ENCODE measurements at regions not wholly inside any gene's neighbourhood (a gene's known extent, or its start where the extent isn't known, plus 50 kb on each side); places are given as distances from the start of the nearest gene placed in this dataset.
A peak's percentile ranks its signal among the peaks of the same experiment; 100 is the strongest.

DNA sequence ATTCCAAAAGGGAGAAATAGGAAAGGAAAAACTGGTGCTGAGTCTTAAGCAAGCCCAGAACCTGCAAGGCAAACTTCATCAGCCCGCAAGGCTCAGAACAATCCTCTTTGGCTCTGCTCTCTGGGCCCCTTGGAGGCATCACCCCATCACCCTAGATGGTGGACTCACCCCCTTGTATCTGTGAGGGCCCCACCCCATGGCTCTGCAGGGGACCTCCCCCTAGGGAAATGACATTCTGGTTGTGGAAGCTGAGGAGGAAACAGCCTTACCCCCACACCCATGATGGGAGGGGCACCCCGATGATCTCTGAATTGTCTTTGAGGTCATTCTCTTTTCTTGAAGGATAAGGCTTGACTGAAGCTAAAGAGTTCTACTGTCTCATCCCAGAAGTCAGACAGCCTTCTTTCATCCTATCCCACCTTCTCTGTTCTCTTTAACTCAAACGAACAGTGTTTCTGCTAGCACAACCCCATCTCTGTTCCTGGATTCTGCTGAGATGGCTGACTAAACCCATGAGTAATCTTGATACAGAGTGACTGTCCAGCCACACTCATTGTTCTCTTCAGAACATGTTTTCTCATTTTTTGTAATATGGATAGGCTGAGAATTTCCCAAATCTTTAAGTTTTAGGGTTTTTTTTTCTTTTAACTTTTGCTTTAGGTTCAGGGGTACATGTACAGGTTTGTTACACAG lies 492.1 kb upstream of the MYT1L start:
- peak in 1 of 2 donors; percentile 10 for DNase-seq (ENCODE audit: low spot score in 2 of 2)
- TF ChIP-seq, protein P1, sequence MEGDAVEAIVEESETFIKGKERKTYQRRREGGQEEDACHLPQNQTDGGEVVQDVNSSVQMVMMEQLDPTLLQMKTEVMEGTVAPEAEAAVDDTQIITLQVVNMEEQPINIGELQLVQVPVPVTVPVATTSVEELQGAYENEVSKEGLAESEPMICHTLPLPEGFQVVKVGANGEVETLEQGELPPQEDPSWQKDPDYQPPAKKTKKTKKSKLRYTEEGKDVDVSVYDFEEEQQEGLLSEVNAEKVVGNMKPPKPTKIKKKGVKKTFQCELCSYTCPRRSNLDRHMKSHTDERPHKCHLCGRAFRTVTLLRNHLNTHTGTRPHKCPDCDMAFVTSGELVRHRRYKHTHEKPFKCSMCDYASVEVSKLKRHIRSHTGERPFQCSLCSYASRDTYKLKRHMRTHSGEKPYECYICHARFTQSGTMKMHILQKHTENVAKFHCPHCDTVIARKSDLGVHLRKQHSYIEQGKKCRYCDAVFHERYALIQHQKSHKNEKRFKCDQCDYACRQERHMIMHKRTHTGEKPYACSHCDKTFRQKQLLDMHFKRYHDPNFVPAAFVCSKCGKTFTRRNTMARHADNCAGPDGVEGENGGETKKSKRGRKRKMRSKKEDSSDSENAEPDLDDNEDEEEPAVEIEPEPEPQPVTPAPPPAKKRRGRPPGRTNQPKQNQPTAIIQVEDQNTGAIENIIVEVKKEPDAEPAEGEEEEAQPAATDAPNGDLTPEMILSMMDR (IDR thresholded peaks at IDR 0.05) = no peak
- TF ChIP-seq POLR2A (IDR thresholded peaks at IDR 0.05) = no peak
- intact Hi-C loops (cut with DNase I; ENCODE audit: low total_unique reads) = no loop called here
- 63 to 65% methylated on average over 3 of the region's 3 CpGs for WGBS, 2 donors
- H3K4me3 ChIP-seq (ENCODE audit: low read depth, poor library complexity, severe bottlenecking) = no peak overlapping the region

DNA sequence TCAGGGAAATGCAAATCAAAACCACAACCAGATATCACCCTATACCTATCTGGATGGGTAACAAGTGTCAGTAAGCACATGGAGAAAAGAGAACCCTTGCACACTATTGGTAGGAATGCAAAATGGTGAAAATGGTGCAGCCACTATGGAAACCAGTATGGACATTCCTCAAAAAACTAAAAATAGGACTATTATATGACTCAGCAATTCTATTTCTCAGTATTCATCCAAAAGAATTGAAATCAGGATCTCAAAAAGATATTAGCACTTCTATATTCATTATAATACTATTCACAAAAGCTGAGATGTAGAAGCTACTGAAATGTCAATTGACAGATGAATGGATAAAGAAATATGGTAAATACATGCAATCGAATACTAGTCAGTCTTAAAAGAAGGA lies 491.1 kb upstream of the MYT1L start:
- no peak overlapping the region for H3K4me3 ChIP-seq (ENCODE audit: low read depth, poor library complexity, severe bottlenecking)
- DNase-seq (ENCODE audit: low spot score in 2 of 2) = no peak
- TF ChIP-seq POLR2A (IDR thresholded peaks at IDR 0.05) = no peak
- TF ChIP-seq, protein P1 (IDR thresholded peaks at IDR 0.05) = no peak
- 88 to 97% methylated on average over 1 of the region's 1 CpG for WGBS, 2 donors
- intact Hi-C loops (cut with DNase I; ENCODE audit: low total_unique reads) = no loop called here

DNA sequence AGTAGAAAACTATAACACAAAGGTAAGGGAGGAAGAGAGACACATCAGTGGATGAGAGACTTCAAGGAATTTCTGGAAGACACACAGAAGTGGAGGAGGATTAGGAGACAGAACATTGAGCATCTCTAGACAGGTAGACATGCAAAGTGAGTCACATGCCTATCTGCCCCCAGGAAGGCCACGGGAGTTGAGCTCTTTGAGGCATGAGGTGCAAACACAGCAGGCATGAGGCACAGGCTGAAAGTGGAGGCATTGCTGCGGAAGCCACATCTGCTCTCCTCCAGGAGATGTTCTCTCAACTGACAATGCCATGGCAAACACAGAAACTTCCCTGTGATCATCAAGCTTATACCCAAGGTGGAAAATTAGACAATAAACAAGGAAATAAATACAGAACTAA lies 481.6 kb upstream of the MYT1L start:
- DNase-seq (ENCODE audit: low spot score in 2 of 2) = no peak
- TF ChIP-seq POLR2A (IDR thresholded peaks at IDR 0.05) = no peak
- TF ChIP-seq, protein P1 (IDR thresholded peaks at IDR 0.05) = no peak
- WGBS, 2 donors = 80 to 89% methylated on average over 2 of the region's 2 CpGs
- no peak overlapping the region for H3K4me3 ChIP-seq (ENCODE audit: low read depth, poor library complexity, severe bottlenecking)
- intact Hi-C loops (cut with DNase I; ENCODE audit: low total_unique reads) = no loop called here

DNA sequence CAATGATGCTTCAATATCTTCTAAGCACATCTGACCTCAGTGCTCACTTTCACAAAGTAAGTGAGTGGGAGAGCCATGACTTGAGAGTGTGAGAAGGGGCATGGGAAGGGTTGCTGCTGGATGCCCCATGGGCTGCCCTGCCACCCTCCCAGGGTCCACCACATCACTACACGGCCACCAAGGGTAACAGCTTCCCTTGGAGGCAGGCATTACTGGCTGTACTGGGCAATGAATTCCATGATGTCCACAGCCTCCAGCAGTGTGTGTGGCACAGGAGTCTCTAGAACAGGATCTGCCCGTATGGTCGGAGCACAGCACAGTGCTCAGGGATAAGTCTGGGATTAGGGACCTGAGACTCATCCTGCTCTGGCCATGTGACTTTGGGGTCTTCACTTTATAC lies 481.0 kb upstream of the MYT1L start:
- no peak overlapping the region for H3K4me3 ChIP-seq (ENCODE audit: low read depth, poor library complexity, severe bottlenecking)
- intact Hi-C loops (cut with DNase I; ENCODE audit: low total_unique reads) = no loop called here
- peak in 1 of 2 donors; percentile 40 for DNase-seq (ENCODE audit: low spot score in 2 of 2)
- WGBS, 2 donors = 59 to 82% methylated on average over 2 to 3 of the region's 3 CpGs
- no peak for TF ChIP-seq POLR2A (IDR thresholded peaks at IDR 0.05)
- TF ChIP-seq, protein P1 (IDR thresholded peaks at IDR 0.05) = no peak

DNA sequence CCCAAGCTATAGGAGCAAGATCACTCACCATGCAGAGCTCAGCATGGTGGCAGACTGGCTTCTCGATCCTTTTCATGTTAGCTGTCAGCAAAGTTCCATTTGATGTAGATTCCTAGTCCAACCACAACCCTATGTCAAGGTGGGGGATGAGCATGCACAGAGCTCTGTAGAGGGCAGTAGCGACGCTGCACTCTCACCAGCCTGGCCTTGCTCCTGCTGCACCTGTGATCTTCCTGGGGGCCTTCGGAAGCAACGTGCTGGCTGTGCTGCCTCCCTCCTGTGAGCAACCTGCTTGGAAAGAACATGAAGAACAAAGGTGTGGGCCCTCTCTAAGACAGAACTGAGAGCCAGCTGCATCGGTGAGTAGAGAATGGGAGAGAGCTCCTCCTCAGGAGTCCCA lies 479.4 kb upstream of the MYT1L start:
- no peak for TF ChIP-seq POLR2A (IDR thresholded peaks at IDR 0.05)
- TF ChIP-seq, protein P1 (IDR thresholded peaks at IDR 0.05) = no peak
- peak in 1 of 2 donors; percentile 50 for DNase-seq (ENCODE audit: low spot score in 2 of 2)
- 73 to 74% methylated on average over 6 of the region's 6 CpGs for WGBS, 2 donors
- no peak overlapping the region for H3K4me3 ChIP-seq (ENCODE audit: low read depth, poor library complexity, severe bottlenecking)
- intact Hi-C loops (cut with DNase I; ENCODE audit: low total_unique reads) = no loop called here

DNA sequence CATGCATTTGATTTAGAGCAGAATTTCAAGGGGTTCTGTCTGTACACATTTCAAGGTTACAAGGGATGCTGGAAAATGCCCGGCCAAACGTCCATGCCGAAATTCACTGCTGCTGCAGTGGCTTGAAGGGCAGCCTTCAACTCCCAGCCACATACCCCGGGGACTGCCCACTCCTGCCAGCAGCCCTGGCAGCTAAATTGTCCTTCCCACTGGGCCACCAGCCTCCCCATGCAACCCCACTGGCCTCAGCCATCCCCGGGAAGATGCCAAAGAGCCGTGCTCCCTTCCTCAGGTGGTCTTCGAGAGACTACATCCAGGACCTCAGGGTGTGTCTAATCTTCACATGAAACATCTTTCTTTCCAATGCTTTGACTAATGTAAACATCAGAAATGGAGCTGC lies 478.7 kb upstream of the MYT1L start:
- intact Hi-C loops (cut with DNase I; ENCODE audit: low total_unique reads) = no loop called here
- TF ChIP-seq POLR2A (IDR thresholded peaks at IDR 0.05) = no peak
- TF ChIP-seq, protein P1 (IDR thresholded peaks at IDR 0.05) = no peak
- no peak overlapping the region for H3K4me3 ChIP-seq (ENCODE audit: low read depth, poor library complexity, severe bottlenecking)
- peak in 1 of 2 donors; percentile 32 for DNase-seq (ENCODE audit: low spot score in 2 of 2)
- WGBS, 2 donors = 88 to 89% methylated on average over 6 to 7 of the region's 7 CpGs

Data from lower leg skin (tissue), 4 donors.